Spleen (tissue), 7 donors: ENCODE measurements at regions not wholly inside any gene's neighbourhood (a gene's known extent, or its start where the extent isn't known, plus 50 kb on each side); places are given as distances from the start of the nearest gene placed in this dataset.

ENCODE experiments used
- POLR2A ChIP-seq, 3 donors: fragments of 450-650 bp; IDR thresholded peaks; one replicate each; pipeline ENCODE4 v1.5.1; 2017; ENCODE audit warnings: antibody characterized with exemption in 3 of 3, mild to moderate bottlenecking in 1 of 3
- POLR2AphosphoS5 ChIP-seq, 3 donors: sonication (generic); formaldehyde crosslinking; IDR thresholded peaks; one replicate each; pipeline ENCODE4 v1.5.1; 2017; ENCODE audit warnings: antibody characterized with exemption in 3 of 3
- TF ChIP-seq, protein P1 (sequence below), 11 experiments: fragments of 200-600 bp in 7 of 11; fragments of 450-650 bp in 4 of 11; sonication (generic) in 4 of 11; IDR thresholded peaks in 8 of 11; conservative IDR thresholded peaks in 3 of 11; 1 replicate in 7 of 11; 2 replicates in 4 of 11; pipeline versions ENCODE4 v1.4.0 to v1.8.0; 2016 to 2021; ENCODE audit warnings: antibody characterized with exemption in 11 of 11, inconsistent platforms in 4 of 11, mild to moderate bottlenecking in 1 of 11
- donor health status: DM: no; HTN: no; CAD: no; lungs with moderate emphysema.
- donor health status: DM: no; HTN: no; CAD: no.
- donor health status: DM: no; HTN: no; CAD: no.

DNA sequence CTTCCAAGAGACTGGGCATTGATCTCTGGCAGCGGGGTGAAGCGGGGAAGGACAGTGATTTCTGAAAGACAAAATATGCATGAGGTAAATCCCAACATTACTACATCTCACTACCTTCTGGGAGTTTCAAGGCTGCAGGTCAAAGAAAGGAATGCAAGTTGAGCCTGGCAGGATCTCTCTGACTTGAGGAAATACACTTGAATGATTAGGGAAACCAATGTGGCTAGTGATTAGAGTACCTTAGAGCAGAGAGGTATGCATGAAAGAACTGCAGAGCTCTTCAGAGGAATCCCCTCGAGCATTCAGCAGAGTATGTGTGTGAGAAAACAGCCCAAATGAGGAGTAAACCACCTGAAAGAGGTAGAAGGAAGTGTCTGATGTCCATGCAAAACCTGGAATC, 2874.1 kb upstream of the PCDH20 start:
- TF ChIP-seq, protein P1, sequence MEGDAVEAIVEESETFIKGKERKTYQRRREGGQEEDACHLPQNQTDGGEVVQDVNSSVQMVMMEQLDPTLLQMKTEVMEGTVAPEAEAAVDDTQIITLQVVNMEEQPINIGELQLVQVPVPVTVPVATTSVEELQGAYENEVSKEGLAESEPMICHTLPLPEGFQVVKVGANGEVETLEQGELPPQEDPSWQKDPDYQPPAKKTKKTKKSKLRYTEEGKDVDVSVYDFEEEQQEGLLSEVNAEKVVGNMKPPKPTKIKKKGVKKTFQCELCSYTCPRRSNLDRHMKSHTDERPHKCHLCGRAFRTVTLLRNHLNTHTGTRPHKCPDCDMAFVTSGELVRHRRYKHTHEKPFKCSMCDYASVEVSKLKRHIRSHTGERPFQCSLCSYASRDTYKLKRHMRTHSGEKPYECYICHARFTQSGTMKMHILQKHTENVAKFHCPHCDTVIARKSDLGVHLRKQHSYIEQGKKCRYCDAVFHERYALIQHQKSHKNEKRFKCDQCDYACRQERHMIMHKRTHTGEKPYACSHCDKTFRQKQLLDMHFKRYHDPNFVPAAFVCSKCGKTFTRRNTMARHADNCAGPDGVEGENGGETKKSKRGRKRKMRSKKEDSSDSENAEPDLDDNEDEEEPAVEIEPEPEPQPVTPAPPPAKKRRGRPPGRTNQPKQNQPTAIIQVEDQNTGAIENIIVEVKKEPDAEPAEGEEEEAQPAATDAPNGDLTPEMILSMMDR (IDR thresholded peaks at IDR 0.05 in 8 of 11, conservative IDR thresholded peaks at IDR 0.05 in 3 of 11), result no peak
- TF ChIP-seq POLR2AphosphoS5 (IDR thresholded peaks at IDR 0.05), result no peak
- TF ChIP-seq POLR2A (IDR thresholded peaks at IDR 0.05), result no peak
